ENCODE measurements at regions not wholly inside any gene's neighbourhood (a gene's known extent, or its start where the extent isn't known, plus 50 kb on each side); places are given as distances from the start of the nearest gene placed in this dataset.

GRCh38 chr3:140848666-140849065 is 93.0 kb upstream of the SLC25A36 start:
- Mint-ChIP-seq H3K4me1 (ENCODE audit: low read depth, unreplicated experiment) (peaks cover 3% of the 10 kb centered on the region), H3K36me3 (ENCODE audit: unreplicated experiment) (no peaks in the 10 kb centered on the region), H3K27me3 (ENCODE audit: unreplicated experiment) (peaks cover 1% of the 10 kb centered on the region), H3K9me3 (ENCODE audit: unreplicated experiment) (no peaks in the 10 kb centered on the region), H3K27ac (ENCODE audit: unreplicated experiment) (no peak overlapping the region), H3K4me3 (ENCODE audit: unreplicated experiment) (no peak overlapping the region)
- no peak for DNase-seq
- TF ChIP-seq CTCF (IDR thresholded peaks at IDR 0.05; ENCODE audit: partially characterized antibody, unreplicated experiment): no peak

GRCh38 chr3:140850210-140850955 is 91.3 kb upstream of the SLC25A36 start:
- no peak overlapping the region for H3K27ac Mint-ChIP-seq (ENCODE audit: unreplicated experiment)
- TF ChIP-seq CTCF (IDR thresholded peaks at IDR 0.05; ENCODE audit: partially characterized antibody, unreplicated experiment): no peak
- H3K36me3 Mint-ChIP-seq (ENCODE audit: unreplicated experiment): no peaks in the 10 kb centered on the region
- peaks cover 1% of the 10 kb centered on the region for H3K27me3 Mint-ChIP-seq (ENCODE audit: unreplicated experiment)
- no peaks in the 10 kb centered on the region for H3K4me1 Mint-ChIP-seq (ENCODE audit: low read depth, unreplicated experiment)
- H3K4me3 Mint-ChIP-seq (ENCODE audit: unreplicated experiment): no peak overlapping the region
- peaks cover 2% of the 10 kb centered on the region for H3K9me3 Mint-ChIP-seq (ENCODE audit: unreplicated experiment)
- no peak for DNase-seq

- no peak for DNase-seq
- H3K27ac Mint-ChIP-seq (ENCODE audit: unreplicated experiment): no peak overlapping the region
- H3K4me1 Mint-ChIP-seq (ENCODE audit: low read depth, unreplicated experiment): no peaks in the 10 kb centered on the region
- H3K9me3 Mint-ChIP-seq (ENCODE audit: unreplicated experiment): peaks cover 2% of the 10 kb centered on the region
- H3K27me3 Mint-ChIP-seq (ENCODE audit: unreplicated experiment): no peaks in the 10 kb centered on the region
- H3K36me3 Mint-ChIP-seq (ENCODE audit: unreplicated experiment): no peaks in the 10 kb centered on the region
- TF ChIP-seq CTCF (IDR thresholded peaks at IDR 0.05; ENCODE audit: partially characterized antibody, unreplicated experiment): no peak
- H3K4me3 Mint-ChIP-seq (ENCODE audit: unreplicated experiment): no peak overlapping the region
These were observed 86.7 kb upstream of the SLC25A36 start for GRCh38 chr3:140854961-140855360.

GRCh38 chr3:140856905-140857304 is 84.7 kb upstream of the SLC25A36 start:
- Mint-ChIP-seq H3K36me3 (ENCODE audit: unreplicated experiment) (no peaks in the 10 kb centered on the region), H3K4me3 (ENCODE audit: unreplicated experiment) (no peak overlapping the region), H3K4me1 (ENCODE audit: low read depth, unreplicated experiment) (no peaks in the 10 kb centered on the region), H3K27ac (ENCODE audit: unreplicated experiment) (no peak overlapping the region), H3K27me3 (ENCODE audit: unreplicated experiment) (no peaks in the 10 kb centered on the region), H3K9me3 (ENCODE audit: unreplicated experiment) (peaks cover 2% of the 10 kb centered on the region)
- no peak for TF ChIP-seq CTCF (IDR thresholded peaks at IDR 0.05; ENCODE audit: partially characterized antibody, unreplicated experiment)
- no peak for DNase-seq

- TF ChIP-seq CTCF (IDR thresholded peaks at IDR 0.05; ENCODE audit: partially characterized antibody, unreplicated experiment): no peak
- DNase-seq: no peak
- no peaks in the 10 kb centered on the region for H3K27me3 Mint-ChIP-seq (ENCODE audit: unreplicated experiment)
- no peak overlapping the region for H3K4me3 Mint-ChIP-seq (ENCODE audit: unreplicated experiment)
- no peak overlapping the region for H3K27ac Mint-ChIP-seq (ENCODE audit: unreplicated experiment)
- H3K9me3 Mint-ChIP-seq (ENCODE audit: unreplicated experiment): peaks cover 2% of the 10 kb centered on the region
- no peaks in the 10 kb centered on the region for H3K4me1 Mint-ChIP-seq (ENCODE audit: low read depth, unreplicated experiment)
- no peaks in the 10 kb centered on the region for H3K36me3 Mint-ChIP-seq (ENCODE audit: unreplicated experiment)
These were observed 83.6 kb upstream of the SLC25A36 start for GRCh38 chr3:140857993-140858392.
